ENCODE measurements at regions not wholly inside any gene's neighbourhood (a gene's known extent, or its start where the extent isn't known, plus 50 kb on each side); places are given as distances from the start of the nearest gene placed in this dataset.
"Not testable (repeated sequence)": the region's sequence is repeated elsewhere in the genome, so short reads cannot be mapped to it uniquely, and the experiment has no call there.

DNA sequence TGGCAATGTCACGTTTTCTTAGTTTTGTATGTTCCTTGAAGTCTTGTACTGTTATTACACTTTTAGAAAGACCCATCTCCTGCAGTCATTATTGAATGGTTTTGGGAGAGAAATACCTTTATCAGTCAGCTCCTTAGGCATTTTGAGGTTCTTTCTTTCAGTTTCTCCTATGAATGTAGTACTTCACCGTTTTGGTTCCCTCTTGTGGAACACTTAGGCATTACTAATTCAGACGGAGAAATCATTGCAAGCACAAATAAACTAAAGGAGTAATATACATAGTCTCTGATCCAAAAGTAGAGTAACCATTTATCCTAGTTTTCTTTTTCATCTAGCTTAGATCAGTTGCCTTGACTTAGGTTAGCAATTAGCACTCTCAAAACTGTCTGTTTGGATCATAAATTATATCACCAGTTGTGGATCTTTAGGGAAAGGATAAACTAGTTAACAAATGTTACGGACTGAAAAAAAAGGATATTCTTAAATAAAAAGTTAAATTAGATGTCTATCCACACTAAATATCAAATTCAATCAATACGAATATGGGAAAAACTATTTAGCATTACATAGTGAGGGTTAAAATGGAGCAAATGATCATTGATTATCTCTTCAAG lies 1538.3 kb upstream of the SEL1L start:
- Histone ChIP-seq H3K9me3 (ENCODE audit: control insufficient read depth in 2 of 2, low read length in 2 of 2) (no peaks in the 10 kb centered on the region), H3K27ac (ENCODE audit: insufficient read depth, low read length, poor library complexity, severe bottlenecking) (no peak overlapping the region), H3K4me3 (ENCODE audit: low read depth, low read length) (no peak overlapping the region), H3K27me3 (ENCODE audit: control insufficient read depth, insufficient read depth, low read length) (no peaks in the 10 kb centered on the region), H3K4me1 (ENCODE audit: control insufficient read depth, insufficient read depth, low read length, poor library complexity, severe bottlenecking) (no peaks in the 10 kb centered on the region), H3K36me3 (ENCODE audit: control insufficient read depth, insufficient read depth, low read length) (no peaks in the 10 kb centered on the region)
- Mint-ChIP-seq H3K4me1 (no peaks in the 10 kb centered on the region), H3K27me3 (no peaks in the 10 kb centered on the region), H3K36me3 (no peaks in the 10 kb centered on the region), H3K27ac (no peak overlapping the region), H3K9me3 (peaks cover 0 to 31% (median 5%) of the 10 kb centered on the region in 7 donors), H3K4me3 (no peak overlapping the region)
- ATAC-seq (ENCODE audit: low read depth in 2 of 2) (no peak), DNase-seq (peak in 1 of 3 donors; percentile 2)

DNA sequence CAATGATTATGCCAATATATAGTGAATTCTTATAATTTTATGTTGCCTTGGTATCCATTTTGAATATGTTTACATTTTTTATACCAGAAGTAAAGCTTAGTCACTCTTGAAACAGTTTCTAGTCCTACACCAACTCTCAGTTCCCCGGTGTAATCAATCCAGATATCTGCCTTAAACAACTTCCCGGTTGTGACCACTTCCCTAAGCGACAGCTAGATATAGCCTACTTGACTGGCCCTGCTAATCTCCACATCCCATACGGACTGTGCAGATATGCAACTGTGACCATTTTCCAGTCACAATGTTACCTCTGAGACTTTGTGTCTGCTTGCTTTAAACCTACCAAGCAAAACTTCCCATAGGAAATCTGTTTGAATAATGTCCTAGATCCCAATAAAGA lies 1551.5 kb upstream of the SEL1L start:
- Histone ChIP-seq H3K4me3 (ENCODE audit: low read depth, low read length) (no peak overlapping the region), H3K36me3 (ENCODE audit: control insufficient read depth, insufficient read depth, low read length) (no peaks in the 10 kb centered on the region), H3K4me1 (ENCODE audit: control insufficient read depth, insufficient read depth, low read length, poor library complexity, severe bottlenecking) (no peaks in the 10 kb centered on the region), H3K27ac (ENCODE audit: insufficient read depth, low read length, poor library complexity, severe bottlenecking) (no peak overlapping the region), H3K9me3 (ENCODE audit: control insufficient read depth in 2 of 2, low read length in 2 of 2) (peaks cover 0 to 4% of the 10 kb centered on the region in 2 experiments), H3K27me3 (ENCODE audit: control insufficient read depth, insufficient read depth, low read length) (no peaks in the 10 kb centered on the region)
- peaks cover 0 to 21% (median 6%) of the 10 kb centered on the region in 7 donors for H3K9me3 Mint-ChIP-seq
- ATAC-seq (ENCODE audit: low read depth in 2 of 2), result no peak
- no peaks in the 10 kb centered on the region for H3K27me3 Mint-ChIP-seq
- H3K4me3 Mint-ChIP-seq, result no peak overlapping the region
- H3K27ac Mint-ChIP-seq, result no peak overlapping the region
- no peaks in the 10 kb centered on the region for H3K36me3 Mint-ChIP-seq
- no peak for DNase-seq
- no peaks in the 10 kb centered on the region for H3K4me1 Mint-ChIP-seq

DNA sequence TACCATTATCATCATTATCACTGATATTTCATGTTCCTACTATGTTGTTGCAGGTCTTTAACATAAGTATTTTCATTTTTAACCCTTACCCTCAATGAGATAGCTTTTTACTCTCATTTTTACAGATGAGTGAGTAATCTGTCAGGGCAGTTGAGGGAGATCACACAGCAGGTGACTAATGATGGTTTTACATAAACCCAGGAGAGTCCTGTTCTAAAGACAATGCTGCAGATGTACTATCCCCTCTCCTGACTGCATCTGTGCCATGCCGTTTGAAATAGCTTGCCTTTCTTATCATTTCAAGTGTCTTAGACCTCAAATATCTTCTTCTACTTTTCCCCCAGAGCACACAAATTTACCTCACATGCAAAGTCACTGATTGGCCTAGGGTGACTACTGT lies 1552.1 kb upstream of the SEL1L start:
- H3K9me3 Mint-ChIP-seq, result peaks cover 0 to 21% (median 6%) of the 10 kb centered on the region in 7 donors

DNA sequence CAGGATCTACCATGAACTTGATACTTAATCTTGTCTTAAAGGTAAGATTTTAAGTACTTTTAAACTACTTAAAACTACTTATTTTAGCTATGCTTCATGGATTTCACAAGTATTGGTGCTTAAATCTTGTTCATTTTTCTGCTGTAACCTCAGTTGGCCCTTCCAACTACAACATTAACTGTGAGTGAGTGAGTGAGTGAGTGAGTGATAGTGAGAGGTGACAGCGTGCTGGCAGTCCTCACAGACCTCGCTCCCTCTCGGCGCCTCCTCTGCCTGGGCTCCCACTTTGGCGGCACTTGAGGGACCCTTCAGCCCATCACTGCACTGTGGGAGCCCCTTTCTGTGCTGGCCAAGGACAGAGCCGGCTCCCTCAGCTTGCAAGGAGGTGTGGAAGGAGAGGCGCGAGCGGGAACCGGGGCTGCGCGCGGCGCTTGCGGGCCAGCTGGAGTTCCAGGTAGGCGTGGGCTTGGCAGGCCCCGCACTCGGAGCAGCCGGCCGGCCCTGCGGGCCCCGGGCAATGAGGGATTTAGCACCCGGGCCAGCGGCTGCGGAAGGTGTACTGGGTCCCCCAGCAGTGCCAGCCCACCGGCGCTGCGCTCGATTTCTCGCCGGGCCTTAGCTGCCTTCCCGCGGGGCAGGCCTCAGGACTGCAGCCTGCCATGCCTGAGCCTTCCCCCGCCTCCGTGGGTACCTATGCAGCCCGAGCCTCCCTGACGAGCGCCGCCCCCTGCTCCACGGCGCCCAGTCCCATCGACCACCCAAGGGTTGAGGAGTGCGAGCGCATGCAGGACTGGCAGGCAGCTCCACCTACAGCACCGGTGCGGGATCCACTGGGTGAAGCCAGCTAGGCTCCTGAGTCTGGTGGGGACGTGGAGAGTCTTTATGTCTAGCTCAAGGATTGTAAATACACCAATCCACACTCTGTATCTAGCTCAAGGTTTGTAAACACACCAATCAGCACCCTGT lies 1558.6 kb upstream of the SEL1L start:
- H3K4me3 Mint-ChIP-seq; H3K27ac ChIP-seq (ENCODE audit: insufficient read depth, low read length, poor library complexity, severe bottlenecking); H3K4me3 ChIP-seq (ENCODE audit: low read depth, low read length); H3K27me3 ChIP-seq (ENCODE audit: control insufficient read depth, insufficient read depth, low read length); H3K36me3 ChIP-seq (ENCODE audit: control insufficient read depth, insufficient read depth, low read length); H3K27me3 Mint-ChIP-seq; ATAC-seq (ENCODE audit: low read depth in 2 of 2); H3K9me3 ChIP-seq (ENCODE audit: control insufficient read depth in 2 of 2, low read length in 2 of 2); H3K4me1 Mint-ChIP-seq; H3K27ac Mint-ChIP-seq; DNase-seq; H3K36me3 Mint-ChIP-seq; H3K4me1 ChIP-seq (ENCODE audit: control insufficient read depth, insufficient read depth, low read length, poor library complexity, severe bottlenecking): not testable (repeated sequence)
- peaks cover 0 to 22% (median 8%) of the 10 kb centered on the region in 7 donors for H3K9me3 Mint-ChIP-seq

More for the DNA sequence above, 1552.1 kb upstream of the SEL1L start:
- Mint-ChIP-seq H3K4me1 (no peaks in the 10 kb centered on the region), H3K27me3 (no peaks in the 10 kb centered on the region), H3K27ac (no peak overlapping the region), H3K4me3 (no peak overlapping the region), H3K36me3 (no peaks in the 10 kb centered on the region)
- H3K27ac ChIP-seq (ENCODE audit: insufficient read depth, low read length, poor library complexity, severe bottlenecking), result no peak overlapping the region
- no peaks in the 10 kb centered on the region for H3K27me3 ChIP-seq (ENCODE audit: control insufficient read depth, insufficient read depth, low read length)
- ATAC-seq (ENCODE audit: low read depth in 2 of 2) (no peak), DNase-seq (no peak)
- no peaks in the 10 kb centered on the region for H3K4me1 ChIP-seq (ENCODE audit: control insufficient read depth, insufficient read depth, low read length, poor library complexity, severe bottlenecking)
- peaks cover 0 to 4% of the 10 kb centered on the region in 2 experiments for H3K9me3 ChIP-seq (ENCODE audit: control insufficient read depth in 2 of 2, low read length in 2 of 2)
- H3K4me3 ChIP-seq (ENCODE audit: low read depth, low read length), result no peak overlapping the region
- H3K36me3 ChIP-seq (ENCODE audit: control insufficient read depth, insufficient read depth, low read length), result no peaks in the 10 kb centered on the region

DNA sequence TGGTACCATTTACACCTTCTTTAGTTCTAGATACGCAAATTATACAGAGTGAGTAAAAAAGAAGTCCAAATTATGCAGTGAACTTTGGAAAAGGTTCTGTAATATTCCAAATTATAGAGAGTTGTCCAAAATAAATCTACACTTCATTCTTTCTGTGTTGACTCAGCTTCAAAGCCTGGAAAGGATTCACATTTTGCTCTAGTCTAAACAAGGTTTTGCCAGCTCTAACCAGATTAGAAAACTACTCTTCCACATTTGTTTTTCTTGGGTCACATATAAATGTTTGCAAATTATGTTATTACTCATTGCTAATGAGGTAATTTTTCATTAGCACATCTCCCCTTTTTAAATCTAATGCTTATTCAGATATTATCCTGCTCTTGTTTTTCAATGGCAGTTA lies 1562.4 kb upstream of the SEL1L start:
- Mint-ChIP-seq H3K27ac (no peak overlapping the region), H3K4me1 (no peaks in the 10 kb centered on the region), H3K9me3 (peaks cover 4 to 11% (median 6%) of the 10 kb centered on the region in 7 donors), H3K4me3 (no peak overlapping the region), H3K27me3 (no peaks in the 10 kb centered on the region), H3K36me3 (no peaks in the 10 kb centered on the region)
- no peak for DNase-seq
- no peak for ATAC-seq (ENCODE audit: low read depth in 2 of 2)
- Histone ChIP-seq H3K4me1 (ENCODE audit: control insufficient read depth, insufficient read depth, low read length, poor library complexity, severe bottlenecking) (no peaks in the 10 kb centered on the region), H3K27ac (ENCODE audit: insufficient read depth, low read length, poor library complexity, severe bottlenecking) (no peak overlapping the region), H3K4me3 (ENCODE audit: low read depth, low read length) (no peak overlapping the region), H3K36me3 (ENCODE audit: control insufficient read depth, insufficient read depth, low read length) (no peaks in the 10 kb centered on the region), H3K9me3 (ENCODE audit: control insufficient read depth in 2 of 2, low read length in 2 of 2) (peaks cover 0 to 4% of the 10 kb centered on the region in 2 experiments), H3K27me3 (ENCODE audit: control insufficient read depth, insufficient read depth, low read length) (no peaks in the 10 kb centered on the region)

DNA sequence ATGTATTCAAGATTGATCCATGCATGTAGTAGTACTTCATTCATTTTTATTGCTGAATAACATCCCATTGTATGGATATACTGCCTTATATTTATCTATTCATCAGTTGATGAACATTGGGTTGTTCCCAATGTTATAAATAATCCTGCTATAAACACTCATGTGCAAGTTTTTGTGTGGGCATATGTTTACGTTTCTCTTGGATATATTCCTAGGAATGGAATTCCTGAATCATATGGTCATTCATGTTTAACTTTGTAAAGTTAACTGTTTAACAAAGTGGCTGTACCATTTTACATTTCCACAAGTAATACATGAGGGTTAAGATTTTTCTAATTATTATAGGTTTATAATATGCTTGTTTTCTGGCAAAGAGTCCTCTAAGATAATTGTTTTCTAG lies 1568.2 kb upstream of the SEL1L start:
- Mint-ChIP-seq H3K9me3 (peaks cover 0 to 16% (median 6%) of the 10 kb centered on the region in 7 donors), H3K27ac (no peak overlapping the region), H3K4me3 (no peak overlapping the region), H3K4me1 (no peaks in the 10 kb centered on the region), H3K36me3 (no peaks in the 10 kb centered on the region), H3K27me3 (no peaks in the 10 kb centered on the region)
- no peak overlapping the region for H3K27ac ChIP-seq (ENCODE audit: insufficient read depth, low read length, poor library complexity, severe bottlenecking)
- H3K36me3 ChIP-seq (ENCODE audit: control insufficient read depth, insufficient read depth, low read length), result no peaks in the 10 kb centered on the region
- no peaks in the 10 kb centered on the region for H3K4me1 ChIP-seq (ENCODE audit: control insufficient read depth, insufficient read depth, low read length, poor library complexity, severe bottlenecking)
- H3K27me3 ChIP-seq (ENCODE audit: control insufficient read depth, insufficient read depth, low read length), result no peaks in the 10 kb centered on the region
- peaks cover 3 to 4% of the 10 kb centered on the region in 2 experiments for H3K9me3 ChIP-seq (ENCODE audit: control insufficient read depth in 2 of 2, low read length in 2 of 2)
- DNase-seq (no peak), ATAC-seq (ENCODE audit: low read depth in 2 of 2) (no peak)
- no peak overlapping the region for H3K4me3 ChIP-seq (ENCODE audit: low read depth, low read length)

DNA sequence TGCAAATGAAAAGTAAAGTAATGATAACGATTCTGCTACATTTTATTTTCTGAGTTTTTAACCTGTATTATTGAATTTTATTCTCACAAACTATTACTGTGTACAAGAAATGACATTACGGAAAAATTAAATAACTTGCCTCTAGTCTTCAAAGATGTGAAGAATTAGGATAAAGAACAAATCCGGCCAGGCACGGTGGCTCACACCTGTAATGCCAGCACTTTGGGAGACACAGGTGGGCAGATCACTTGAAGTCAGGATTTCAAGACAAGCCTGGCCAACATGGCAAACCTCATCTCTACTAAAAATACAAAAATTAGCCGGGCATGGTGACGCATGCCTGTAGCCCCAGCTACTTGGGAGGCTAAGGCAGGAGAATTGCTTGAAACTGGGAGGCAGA lies 1584.4 kb upstream of the SEL1L start:
- Histone ChIP-seq H3K9me3 (ENCODE audit: control insufficient read depth in 2 of 2, low read length in 2 of 2) (no peaks in the 10 kb centered on the region), H3K27ac (ENCODE audit: insufficient read depth, low read length, poor library complexity, severe bottlenecking) (no peak overlapping the region), H3K27me3 (ENCODE audit: control insufficient read depth, insufficient read depth, low read length) (no peaks in the 10 kb centered on the region), H3K4me1 (ENCODE audit: control insufficient read depth, insufficient read depth, low read length, poor library complexity, severe bottlenecking) (no peaks in the 10 kb centered on the region), H3K36me3 (ENCODE audit: control insufficient read depth, insufficient read depth, low read length) (no peaks in the 10 kb centered on the region), H3K4me3 (ENCODE audit: low read depth, low read length) (no peak overlapping the region)
- DNase-seq, result no peak
- Mint-ChIP-seq H3K9me3 (peaks cover 0 to 9% (median 4%) of the 10 kb centered on the region in 7 donors), H3K4me1 (no peaks in the 10 kb centered on the region), H3K27me3 (no peaks in the 10 kb centered on the region), H3K27ac (no peak overlapping the region), H3K4me3 (no peak overlapping the region), H3K36me3 (no peaks in the 10 kb centered on the region)
- no peak for ATAC-seq (ENCODE audit: low read depth in 2 of 2)
